ENCODE measurements at regions not wholly inside any gene's neighbourhood (a gene's known extent, or its start where the extent isn't known, plus 50 kb on each side); places are given as distances from the start of the nearest gene placed in this dataset.

DNA sequence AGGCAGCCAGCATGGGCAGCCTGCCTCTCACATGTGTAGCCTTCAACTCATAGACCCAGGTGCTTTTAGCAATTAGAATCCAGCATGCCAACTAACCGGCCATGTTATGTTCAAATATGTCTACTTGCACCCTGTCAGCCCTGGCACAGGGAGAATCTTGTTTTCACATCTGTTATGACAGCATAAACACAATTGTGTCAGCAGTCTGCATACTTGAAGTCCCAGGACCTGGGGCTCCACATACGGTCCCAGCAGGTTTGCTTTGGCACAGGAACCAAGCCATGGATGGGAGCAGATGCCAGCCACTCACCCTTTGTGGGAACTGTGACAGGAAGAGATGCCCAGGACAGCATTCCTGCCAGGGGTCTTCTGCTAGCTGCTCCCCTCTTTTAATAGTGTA lies 67.2 kb upstream of the SYNDIG1 start:
- Histone ChIP-seq H3K27me3 (replicated peaks; ENCODE audit: control insufficient read depth, insufficient read depth, low read length, poor library complexity, severe bottlenecking) (no peaks in the 10 kb centered on the region), H3K27ac (ENCODE audit: insufficient read depth, low read length, poor library complexity, severe bottlenecking) (no peak overlapping the region), H3K4me3 (ENCODE audit: insufficient read depth, low read depth, low read length, poor library complexity, severe bottlenecking) (no peak overlapping the region), H3K4me1 (ENCODE audit: control insufficient read depth, insufficient read depth, low read length, poor library complexity, severe bottlenecking) (no peaks in the 10 kb centered on the region), H3K9me3 (ENCODE audit: control insufficient read depth, low read length) (no peaks in the 10 kb centered on the region), H3K36me3 (ENCODE audit: control insufficient read depth, insufficient read depth, low read length) (no peaks in the 10 kb centered on the region)
- no peak for DNase-seq

DNA sequence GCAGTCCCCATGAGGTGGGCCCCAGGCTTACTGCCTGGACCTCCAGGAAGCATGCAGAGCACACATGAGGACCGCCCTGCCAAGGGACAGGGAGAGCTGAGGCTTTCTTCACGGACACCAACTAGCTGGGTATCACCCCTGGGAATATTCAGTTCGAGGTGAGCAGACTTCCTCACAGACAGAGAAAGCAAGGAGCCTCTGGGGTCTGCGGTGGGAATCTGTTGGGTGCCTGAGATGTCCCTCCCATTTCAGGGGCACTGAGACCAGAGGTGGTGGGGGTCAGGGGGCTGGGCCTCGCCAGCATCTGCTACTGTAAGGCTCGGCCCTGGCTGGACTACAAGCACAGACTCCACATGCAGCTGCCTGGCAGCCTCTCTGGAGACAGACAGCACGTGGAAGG lies 74.3 kb upstream of the SYNDIG1 start:
- no peaks in the 10 kb centered on the region for H3K9me3 ChIP-seq (ENCODE audit: control insufficient read depth, low read length)
- no peak overlapping the region for H3K27ac ChIP-seq (ENCODE audit: insufficient read depth, low read length, poor library complexity, severe bottlenecking)
- no peak overlapping the region for H3K4me3 ChIP-seq (ENCODE audit: insufficient read depth, low read depth, low read length, poor library complexity, severe bottlenecking)
- H3K27me3 ChIP-seq (replicated peaks; ENCODE audit: control insufficient read depth, insufficient read depth, low read length, poor library complexity, severe bottlenecking) = no peaks in the 10 kb centered on the region
- no peak for DNase-seq
- no peaks in the 10 kb centered on the region for H3K4me1 ChIP-seq (ENCODE audit: control insufficient read depth, insufficient read depth, low read length, poor library complexity, severe bottlenecking)
- no peaks in the 10 kb centered on the region for H3K36me3 ChIP-seq (ENCODE audit: control insufficient read depth, insufficient read depth, low read length)

DNA sequence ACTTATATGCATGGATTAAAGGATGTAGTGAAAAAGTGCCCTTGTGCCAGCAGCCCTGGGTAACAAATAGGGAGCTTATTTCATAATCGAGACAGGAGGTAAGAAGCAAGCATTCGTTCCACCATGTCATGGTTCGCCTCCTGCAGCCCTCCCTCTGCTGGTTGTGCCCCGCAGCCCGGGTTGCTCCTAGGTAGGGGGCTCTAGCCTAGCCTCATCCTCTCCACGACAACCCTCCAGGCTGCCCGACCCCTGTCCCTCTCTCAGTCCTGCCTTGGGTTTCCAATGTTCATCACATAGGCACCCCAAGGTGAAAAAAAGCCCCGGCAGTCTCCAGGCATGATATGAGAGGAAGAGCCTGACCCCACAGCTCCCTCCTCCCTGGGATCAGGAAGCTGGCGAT lies 75.5 kb upstream of the SYNDIG1 start:
- DNase-seq = no peak
- no peak overlapping the region for H3K4me3 ChIP-seq (ENCODE audit: insufficient read depth, low read depth, low read length, poor library complexity, severe bottlenecking)
- H3K36me3 ChIP-seq (ENCODE audit: control insufficient read depth, insufficient read depth, low read length) = no peaks in the 10 kb centered on the region
- H3K9me3 ChIP-seq (ENCODE audit: control insufficient read depth, low read length) = no peaks in the 10 kb centered on the region
- no peak overlapping the region for H3K27ac ChIP-seq (ENCODE audit: insufficient read depth, low read length, poor library complexity, severe bottlenecking)
- no peaks in the 10 kb centered on the region for H3K4me1 ChIP-seq (ENCODE audit: control insufficient read depth, insufficient read depth, low read length, poor library complexity, severe bottlenecking)
- no peaks in the 10 kb centered on the region for H3K27me3 ChIP-seq (replicated peaks; ENCODE audit: control insufficient read depth, insufficient read depth, low read length, poor library complexity, severe bottlenecking)

DNA sequence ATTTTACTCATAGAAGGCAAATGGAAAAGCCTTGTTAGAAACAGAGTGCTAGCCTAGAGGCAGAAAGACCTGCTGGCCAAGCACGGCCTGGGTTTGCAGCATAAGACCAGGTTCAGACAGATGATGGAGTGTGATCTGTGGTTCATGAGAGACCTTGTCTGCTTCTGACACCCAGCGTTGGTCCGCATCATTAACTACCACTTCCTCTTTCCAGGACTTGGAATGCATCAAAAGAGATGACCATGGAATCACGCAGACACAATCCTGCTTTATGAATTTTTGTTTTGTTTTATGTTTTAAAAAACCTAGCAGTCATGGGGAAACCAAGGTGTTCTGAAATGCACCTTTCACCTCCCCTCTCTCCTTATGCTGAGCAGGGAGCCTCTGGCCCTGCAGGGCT lies 76.8 kb upstream of the SYNDIG1 start:
- H3K27me3 ChIP-seq (replicated peaks; ENCODE audit: control insufficient read depth, insufficient read depth, low read length, poor library complexity, severe bottlenecking) = no peaks in the 10 kb centered on the region
- no peak overlapping the region for H3K4me3 ChIP-seq (ENCODE audit: insufficient read depth, low read depth, low read length, poor library complexity, severe bottlenecking)
- no peak overlapping the region for H3K27ac ChIP-seq (ENCODE audit: insufficient read depth, low read length, poor library complexity, severe bottlenecking)
- no peaks in the 10 kb centered on the region for H3K4me1 ChIP-seq (ENCODE audit: control insufficient read depth, insufficient read depth, low read length, poor library complexity, severe bottlenecking)
- H3K36me3 ChIP-seq (ENCODE audit: control insufficient read depth, insufficient read depth, low read length) = no peaks in the 10 kb centered on the region
- DNase-seq = no peak
- no peaks in the 10 kb centered on the region for H3K9me3 ChIP-seq (ENCODE audit: control insufficient read depth, low read length)

DNA sequence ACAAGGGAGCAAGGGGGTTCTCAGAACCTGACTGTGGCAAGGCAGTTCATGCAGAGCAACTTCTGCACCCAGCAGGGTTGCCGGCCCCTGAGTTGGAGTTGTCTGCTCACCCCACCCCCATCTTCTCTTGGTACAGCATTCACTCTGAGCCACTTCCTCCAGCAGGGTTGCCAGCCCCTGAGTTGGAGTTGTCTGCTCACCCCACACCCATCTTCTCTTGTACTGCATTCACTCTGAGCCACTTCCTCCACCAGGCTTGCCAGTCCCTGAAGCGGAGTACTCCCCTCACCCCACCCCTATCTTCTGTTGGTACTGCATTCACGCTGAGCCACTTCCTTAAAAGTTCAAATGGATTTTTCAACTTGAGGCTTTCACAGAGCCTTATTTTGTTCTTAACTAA lies 79.7 kb upstream of the SYNDIG1 start:
- Histone ChIP-seq H3K9me3 (ENCODE audit: control insufficient read depth, low read length) (no peaks in the 10 kb centered on the region), H3K36me3 (ENCODE audit: control insufficient read depth, insufficient read depth, low read length) (no peaks in the 10 kb centered on the region), H3K27me3 (replicated peaks; ENCODE audit: control insufficient read depth, insufficient read depth, low read length, poor library complexity, severe bottlenecking) (no peaks in the 10 kb centered on the region), H3K4me3 (ENCODE audit: insufficient read depth, low read depth, low read length, poor library complexity, severe bottlenecking) (no peak overlapping the region), H3K27ac (ENCODE audit: insufficient read depth, low read length, poor library complexity, severe bottlenecking) (no peak overlapping the region), H3K4me1 (ENCODE audit: control insufficient read depth, insufficient read depth, low read length, poor library complexity, severe bottlenecking) (no peaks in the 10 kb centered on the region)
- DNase-seq = no peak

DNA sequence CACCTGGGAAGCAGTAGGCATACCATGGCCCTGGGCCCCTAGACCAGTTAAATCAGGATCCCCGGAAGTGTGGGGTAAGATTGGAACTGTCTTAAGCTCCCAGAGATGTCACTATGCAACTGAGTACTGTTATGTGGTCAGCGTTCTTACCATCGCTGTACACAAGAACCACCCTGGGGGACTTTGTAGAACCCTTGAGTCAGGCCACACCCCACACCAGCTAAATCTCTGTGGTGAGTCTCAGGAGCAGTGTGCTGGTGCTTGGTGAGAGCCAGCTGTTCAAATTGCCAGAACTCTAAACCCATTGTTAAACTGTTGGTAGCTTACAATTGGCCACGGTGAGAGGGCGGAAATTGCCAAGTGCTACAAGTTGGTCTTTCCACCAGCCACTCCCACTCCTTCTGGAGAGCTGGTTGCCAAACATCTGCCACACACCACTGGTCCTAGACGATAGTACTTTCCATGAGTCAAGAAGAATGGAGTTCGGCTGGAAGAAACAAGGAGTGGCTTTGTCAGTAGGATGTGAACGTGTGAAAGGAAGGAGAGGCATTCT lies 80.5 kb upstream of the SYNDIG1 start:
- H3K27me3 ChIP-seq (replicated peaks; ENCODE audit: control insufficient read depth, insufficient read depth, low read length, poor library complexity, severe bottlenecking) = no peaks in the 10 kb centered on the region
- H3K4me1 ChIP-seq (ENCODE audit: control insufficient read depth, insufficient read depth, low read length, poor library complexity, severe bottlenecking) = no peaks in the 10 kb centered on the region
- no peak for DNase-seq
- H3K36me3 ChIP-seq (ENCODE audit: control insufficient read depth, insufficient read depth, low read length) = no peaks in the 10 kb centered on the region
- H3K4me3 ChIP-seq (ENCODE audit: insufficient read depth, low read depth, low read length, poor library complexity, severe bottlenecking) = no peak overlapping the region
- H3K9me3 ChIP-seq (ENCODE audit: control insufficient read depth, low read length) = no peaks in the 10 kb centered on the region
- no peak overlapping the region for H3K27ac ChIP-seq (ENCODE audit: insufficient read depth, low read length, poor library complexity, severe bottlenecking)

DNA sequence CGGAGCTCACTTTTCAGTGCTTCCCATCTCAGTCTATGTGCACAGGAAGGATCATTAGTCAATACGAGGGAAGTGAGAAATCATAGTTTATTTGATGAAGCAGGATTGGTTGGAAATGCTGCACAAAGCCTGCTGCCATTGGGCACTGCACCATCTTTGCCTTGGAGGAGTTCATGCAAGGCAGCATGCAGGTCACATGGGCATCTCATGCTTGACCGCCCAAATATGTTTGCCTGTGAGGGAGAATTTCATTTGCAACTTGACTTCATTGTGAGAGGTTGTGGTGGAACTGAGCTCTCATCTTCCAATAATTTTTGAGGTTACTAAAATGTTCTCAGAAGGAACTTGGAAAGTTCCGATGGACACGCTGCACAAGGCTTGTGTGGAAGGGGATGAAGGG lies 83.9 kb upstream of the SYNDIG1 start:
- Histone ChIP-seq H3K9me3 (ENCODE audit: control insufficient read depth, low read length) (no peaks in the 10 kb centered on the region), H3K4me3 (ENCODE audit: insufficient read depth, low read depth, low read length, poor library complexity, severe bottlenecking) (no peak overlapping the region), H3K27ac (ENCODE audit: insufficient read depth, low read length, poor library complexity, severe bottlenecking) (no peak overlapping the region), H3K27me3 (replicated peaks; ENCODE audit: control insufficient read depth, insufficient read depth, low read length, poor library complexity, severe bottlenecking) (no peaks in the 10 kb centered on the region), H3K36me3 (ENCODE audit: control insufficient read depth, insufficient read depth, low read length) (no peaks in the 10 kb centered on the region), H3K4me1 (ENCODE audit: control insufficient read depth, insufficient read depth, low read length, poor library complexity, severe bottlenecking) (no peaks in the 10 kb centered on the region)
- no peak for DNase-seq

DNA sequence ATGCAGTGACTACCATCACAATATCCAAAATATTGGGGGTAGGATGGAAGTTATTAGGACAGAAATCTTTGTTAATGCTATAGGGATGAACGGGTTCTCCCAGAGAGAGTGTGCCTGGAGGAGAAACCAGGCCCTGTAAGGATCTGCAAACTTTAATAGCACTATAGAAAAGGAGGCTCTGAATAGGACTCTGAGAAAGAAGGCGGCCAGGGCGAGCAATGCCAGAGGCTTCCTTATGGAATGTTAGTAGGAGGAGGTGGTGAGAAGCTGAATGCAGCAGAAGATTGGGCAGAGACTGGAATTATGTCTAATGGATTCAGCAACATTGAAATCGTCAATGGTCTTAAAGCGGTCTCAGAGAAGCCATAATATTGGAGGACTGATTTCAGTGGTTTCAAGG lies 84.6 kb upstream of the SYNDIG1 start:
- H3K36me3 ChIP-seq (ENCODE audit: control insufficient read depth, insufficient read depth, low read length) = no peaks in the 10 kb centered on the region
- no peak overlapping the region for H3K27ac ChIP-seq (ENCODE audit: insufficient read depth, low read length, poor library complexity, severe bottlenecking)
- no peaks in the 10 kb centered on the region for H3K9me3 ChIP-seq (ENCODE audit: control insufficient read depth, low read length)
- no peaks in the 10 kb centered on the region for H3K4me1 ChIP-seq (ENCODE audit: control insufficient read depth, insufficient read depth, low read length, poor library complexity, severe bottlenecking)
- H3K4me3 ChIP-seq (ENCODE audit: insufficient read depth, low read depth, low read length, poor library complexity, severe bottlenecking) = no peak overlapping the region
- DNase-seq = no peak
- no peaks in the 10 kb centered on the region for H3K27me3 ChIP-seq (replicated peaks; ENCODE audit: control insufficient read depth, insufficient read depth, low read length, poor library complexity, severe bottlenecking)

DNA sequence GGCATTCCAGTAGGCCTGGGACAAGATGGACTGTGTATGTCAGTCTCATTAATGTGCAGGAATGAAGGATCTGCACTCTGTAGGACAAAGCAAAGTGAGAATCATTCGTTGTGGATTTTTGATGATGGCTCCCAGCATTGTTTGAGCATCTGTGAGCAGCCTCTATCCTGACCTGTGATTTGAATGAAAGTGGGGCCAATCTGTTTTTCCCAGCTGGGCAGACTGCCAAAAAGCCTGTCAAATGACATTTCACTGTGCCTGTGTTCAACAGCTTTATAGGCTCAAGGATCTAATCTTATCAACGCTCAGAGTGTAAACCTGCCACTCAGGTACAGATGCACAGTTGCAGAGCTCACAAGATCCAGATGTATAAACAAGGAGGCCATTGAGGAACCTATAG lies 86.7 kb upstream of the SYNDIG1 start:
- no peaks in the 10 kb centered on the region for H3K27me3 ChIP-seq (replicated peaks; ENCODE audit: control insufficient read depth, insufficient read depth, low read length, poor library complexity, severe bottlenecking)
- no peaks in the 10 kb centered on the region for H3K4me1 ChIP-seq (ENCODE audit: control insufficient read depth, insufficient read depth, low read length, poor library complexity, severe bottlenecking)

DNA sequence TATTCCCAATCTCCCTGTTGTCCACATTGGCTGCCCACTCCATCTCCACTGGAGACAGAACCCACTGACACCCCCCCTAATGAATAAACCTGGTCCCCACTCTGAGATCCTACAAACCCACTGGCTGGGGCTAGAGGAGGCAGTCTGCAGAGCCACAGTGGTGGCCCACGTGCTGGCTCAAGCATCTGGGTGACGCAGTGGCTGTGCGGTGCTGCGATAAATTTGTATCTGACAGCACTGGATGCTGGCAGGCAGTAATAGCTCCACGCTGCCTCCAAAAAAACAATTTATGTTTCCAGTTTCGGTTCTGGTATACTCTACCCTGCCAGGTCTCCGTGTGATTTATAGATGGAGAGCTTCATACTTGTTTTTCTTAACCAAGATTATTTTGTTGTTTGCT lies 87.1 kb upstream of the SYNDIG1 start:
- Histone ChIP-seq H3K27me3 (replicated peaks; ENCODE audit: control insufficient read depth, insufficient read depth, low read length, poor library complexity, severe bottlenecking) (no peaks in the 10 kb centered on the region), H3K27ac (ENCODE audit: insufficient read depth, low read length, poor library complexity, severe bottlenecking) (no peak overlapping the region), H3K4me3 (ENCODE audit: insufficient read depth, low read depth, low read length, poor library complexity, severe bottlenecking) (no peak overlapping the region), H3K4me1 (ENCODE audit: control insufficient read depth, insufficient read depth, low read length, poor library complexity, severe bottlenecking) (no peaks in the 10 kb centered on the region), H3K9me3 (ENCODE audit: control insufficient read depth, low read length) (no peaks in the 10 kb centered on the region), H3K36me3 (ENCODE audit: control insufficient read depth, insufficient read depth, low read length) (no peaks in the 10 kb centered on the region)
- no peak for DNase-seq

More for the DNA sequence above, 86.7 kb upstream of the SYNDIG1 start:
- no peak for DNase-seq
- H3K9me3 ChIP-seq (ENCODE audit: control insufficient read depth, low read length) = no peaks in the 10 kb centered on the region
- no peak overlapping the region for H3K27ac ChIP-seq (ENCODE audit: insufficient read depth, low read length, poor library complexity, severe bottlenecking)
- no peaks in the 10 kb centered on the region for H3K36me3 ChIP-seq (ENCODE audit: control insufficient read depth, insufficient read depth, low read length)
- no peak overlapping the region for H3K4me3 ChIP-seq (ENCODE audit: insufficient read depth, low read depth, low read length, poor library complexity, severe bottlenecking)

DNA sequence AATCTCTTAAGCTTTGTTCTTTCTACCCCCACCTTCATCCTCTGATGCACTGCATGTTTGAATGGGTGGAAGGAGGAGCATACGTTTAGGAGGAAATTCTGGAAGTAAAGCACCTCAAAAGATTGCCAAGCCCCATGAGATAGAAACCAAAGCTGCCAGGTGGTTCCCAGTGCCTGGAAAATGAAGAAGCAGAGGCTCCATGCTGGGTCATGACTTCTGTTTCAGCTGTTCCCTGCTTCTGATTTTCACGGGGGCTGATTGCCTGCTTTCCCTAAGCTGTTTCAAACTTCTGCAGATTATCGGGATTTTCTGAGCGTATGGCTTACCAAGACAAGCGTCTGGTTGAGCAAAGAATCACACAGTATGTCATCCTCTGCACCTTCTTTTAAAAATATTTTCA lies 87.5 kb upstream of the SYNDIG1 start:
- Histone ChIP-seq H3K4me3 (ENCODE audit: insufficient read depth, low read depth, low read length, poor library complexity, severe bottlenecking) (no peak overlapping the region), H3K9me3 (ENCODE audit: control insufficient read depth, low read length) (no peaks in the 10 kb centered on the region)
- no peak for DNase-seq

More for the DNA sequence above, 87.5 kb upstream of the SYNDIG1 start:
- no peaks in the 10 kb centered on the region for H3K36me3 ChIP-seq (ENCODE audit: control insufficient read depth, insufficient read depth, low read length)
- H3K27me3 ChIP-seq (replicated peaks; ENCODE audit: control insufficient read depth, insufficient read depth, low read length, poor library complexity, severe bottlenecking) = no peaks in the 10 kb centered on the region
- H3K27ac ChIP-seq (ENCODE audit: insufficient read depth, low read length, poor library complexity, severe bottlenecking) = no peak overlapping the region
- no peaks in the 10 kb centered on the region for H3K4me1 ChIP-seq (ENCODE audit: control insufficient read depth, insufficient read depth, low read length, poor library complexity, severe bottlenecking)
